Spleen (tissue), 11 donors: ENCODE measurements at regions not wholly inside any gene's neighbourhood (a gene's known extent, or its start where the extent isn't known, plus 50 kb on each side); places are given as distances from the start of the nearest gene placed in this dataset.

Source experiments
- DNase-seq: peaks from one replicate; pipeline ENCODE4 v3.0.0-alpha.2; 2020
- H3K27ac ChIP-seq, 8 donors: fragments of 200-600 bp; sonication (generic) in 7 of 8; 1 replicate in 4 of 8; 2 replicates in 4 of 8; pipeline versions ENCODE4 v1.5.0 to v1.8.0; 2016 to 2021; ENCODE audit warnings: inconsistent platforms in 4 of 8, mild to moderate bottlenecking in 4 of 8, moderate library complexity in 1 of 8
- H3K27me3 ChIP-seq, 7 donors: fragments of 200-600 bp; sonication (generic) in 6 of 7; replicated peaks in 1 of 7; 1 replicate in 4 of 7; 2 replicates in 3 of 7; pipeline versions ENCODE4 v1.5.0 to v1.8.0; 2016 to 2021; ENCODE audit warnings: inconsistent platforms in 3 of 7, mild to moderate bottlenecking in 1 of 7
- H3K36me3 ChIP-seq, 6 donors: fragments of 200-600 bp; sonication (generic) in 5 of 6; 1 replicate in 4 of 6; 2 replicates in 2 of 6; pipeline versions ENCODE4 v1.5.0 to v1.8.0; 2016 to 2021; ENCODE audit warnings: inconsistent platforms in 2 of 6
- H3K4me1 ChIP-seq, 6 donors: fragments of 200-600 bp; sonication (generic) in 5 of 6; 1 replicate in 3 of 6; 2 replicates in 3 of 6; pipeline versions ENCODE4 v1.5.0 to v1.8.0; 2016 to 2021; ENCODE audit warnings: inconsistent platforms in 3 of 6
- H3K4me3 ChIP-seq, 8 donors: fragments of 200-600 bp; sonication (generic) in 7 of 8; 1 replicate in 4 of 8; 2 replicates in 4 of 8; pipeline versions ENCODE4 v1.5.0 to v1.8.0; 2016 to 2021; ENCODE audit warnings: inconsistent platforms in 4 of 8, mild to moderate bottlenecking in 4 of 8, moderate library complexity in 2 of 8
- H3K9me3 ChIP-seq, 8 donors: fragments of 200-600 bp; sonication (generic) in 7 of 8; 1 replicate in 4 of 8; 2 replicates in 4 of 8; pipeline versions ENCODE4 v1.5.0 to v1.8.0; 2016 to 2021; ENCODE audit warnings: inconsistent platforms in 4 of 8
- CTCF ChIP-seq, 11 experiments: fragments of 200-600 bp in 7 of 11; fragments of 450-650 bp in 4 of 11; sonication (generic) in 4 of 11; IDR thresholded peaks in 8 of 11; conservative IDR thresholded peaks in 3 of 11; 1 replicate in 7 of 11; 2 replicates in 4 of 11; pipeline versions ENCODE4 v1.4.0 to v1.8.0; 2016 to 2021; ENCODE audit warnings: antibody characterized with exemption in 11 of 11, inconsistent platforms in 4 of 11, mild to moderate bottlenecking in 1 of 11
- POLR2A ChIP-seq, 3 donors: fragments of 450-650 bp; IDR thresholded peaks; one replicate each; pipeline ENCODE4 v1.5.1; 2017; ENCODE audit warnings: antibody characterized with exemption in 3 of 3, mild to moderate bottlenecking in 1 of 3
- POLR2AphosphoS5 ChIP-seq, 3 donors: sonication (generic); formaldehyde crosslinking; IDR thresholded peaks; one replicate each; pipeline ENCODE4 v1.5.1; 2017; ENCODE audit warnings: antibody characterized with exemption in 3 of 3
- WGBS, 5 donors: extraction: QIAGEN DNeasy Blood & Tissue Kit in 3 of 5; methylation state at CpG; one replicate each; pipeline versions ENCODE4 v1.1.5 to v1.1.7; 2013 to 2018; 5-methylcytosine and 5-hydroxymethylcytosine counted together
- intact Hi-C: fragments of 100-400 bp; cut with DNase I; formaldehyde crosslinking; loops from one replicate; pipeline ENCODE4 v1.15.0; 2023; ENCODE audit warnings: low total_unique reads
- donor health status: healthy with polysubstance abuse.
- donor health status: DM: no; HTN: no; CAD: no; lungs with moderate emphysema.
- donor health status: DM: no; HTN: no; CAD: no.
- donor health status: Bipolar disorder and iron deficiency.
- donor health status: healthy.
- donor health status: DM: no; HTN: no; CAD: no.
- donor health status: DM: yes; HTN: yes; CAD: no.

- Histone ChIP-seq H3K27ac (no peak overlapping the region), H3K9me3 (no peaks in the 10 kb centered on the region), H3K4me1 (peaks cover 0 to 21% (median 4%) of the 10 kb centered on the region in 6 donors), H3K4me3 (no peak overlapping the region), H3K36me3 (no peaks in the 10 kb centered on the region), H3K27me3 (no peaks in the 10 kb centered on the region)
- no peak for DNase-seq
- TF ChIP-seq POLR2AphosphoS5 (IDR thresholded peaks at IDR 0.05) (no peak), CTCF (IDR thresholded peaks at IDR 0.05 in 8 of 11, conservative IDR thresholded peaks at IDR 0.05 in 3 of 11) (no peak), POLR2A (IDR thresholded peaks at IDR 0.05) (no peak)
- WGBS, 5 donors = 96 to 100% (median 100%) methylated on average over 1 of the region's 1 CpG
- intact Hi-C loops = no loop called here
Measured at GRCh38 chr2:48187503-48187902, 127.0 kb upstream of the FOXN2 start.

- no peaks in the 10 kb centered on the region for H3K36me3 ChIP-seq
- peaks cover 0 to 20% (median 4%) of the 10 kb centered on the region in 6 donors for H3K4me1 ChIP-seq
- no peaks in the 10 kb centered on the region for H3K27me3 ChIP-seq
- TF ChIP-seq POLR2A (IDR thresholded peaks at IDR 0.05) = no peak
- TF ChIP-seq POLR2AphosphoS5 (IDR thresholded peaks at IDR 0.05) = no peak
- TF ChIP-seq CTCF (IDR thresholded peaks at IDR 0.05 in 8 of 11, conservative IDR thresholded peaks at IDR 0.05 in 3 of 11) = no peak
- H3K27ac ChIP-seq = peak overlapping the region in 5 of 8 donors; percentile 11 to 58 (median 46)
- no peak overlapping the region for H3K4me3 ChIP-seq
- 69 to 89% (median 85%) methylated on average over 4 of the region's 4 CpGs for WGBS, 5 donors
- no peak for DNase-seq
- intact Hi-C loops = no loop called here
- no peaks in the 10 kb centered on the region for H3K9me3 ChIP-seq
Measured at GRCh38 chr2:48189552-48190228, 124.8 kb upstream of the FOXN2 start.

GRCh38 chr2:48190230-48190629, 124.3 kb upstream of the FOXN2 start:
- Histone ChIP-seq H3K4me1 (peaks cover 0 to 15% (median 4%) of the 10 kb centered on the region in 6 donors), H3K4me3 (no peak overlapping the region), H3K27me3 (no peaks in the 10 kb centered on the region), H3K27ac (peak overlapping the region in 6 of 8 donors; percentile 16 to 58 (median 46)), H3K36me3 (no peaks in the 10 kb centered on the region), H3K9me3 (no peaks in the 10 kb centered on the region)
- DNase-seq = no peak
- intact Hi-C loops = no loop called here
- no peak for TF ChIP-seq POLR2A (IDR thresholded peaks at IDR 0.05)
- TF ChIP-seq CTCF (IDR thresholded peaks at IDR 0.05 in 8 of 11, conservative IDR thresholded peaks at IDR 0.05 in 3 of 11) = no peak
- TF ChIP-seq POLR2AphosphoS5 (IDR thresholded peaks at IDR 0.05) = no peak
- 80 to 96% (median 86%) methylated on average over 2 of the region's 2 CpGs for WGBS, 5 donors

GRCh38 chr2:48194641-48195040, 119.8 kb upstream of the FOXN2 start:
- TF ChIP-seq POLR2AphosphoS5 (IDR thresholded peaks at IDR 0.05) = no peak
- no peak for TF ChIP-seq CTCF (IDR thresholded peaks at IDR 0.05 in 8 of 11, conservative IDR thresholded peaks at IDR 0.05 in 3 of 11)
- TF ChIP-seq POLR2A (IDR thresholded peaks at IDR 0.05) = no peak
- peaks cover 0 to 43% (median 3%) of the 10 kb centered on the region in 6 donors for H3K4me1 ChIP-seq
- H3K36me3 ChIP-seq = no peaks in the 10 kb centered on the region
- no peaks in the 10 kb centered on the region for H3K9me3 ChIP-seq
- 53 to 61% (median 54%) methylated on average over 1 of the region's 1 CpG for WGBS, 5 donors
- no peak overlapping the region for H3K27ac ChIP-seq
- intact Hi-C loops = no loop called here
- H3K27me3 ChIP-seq = no peaks in the 10 kb centered on the region
- H3K4me3 ChIP-seq = no peak overlapping the region
- DNase-seq = no peak
